ENCODE measurements at regions not wholly inside any gene's neighbourhood (a gene's known extent, or its start where the extent isn't known, plus 50 kb on each side); places are given as distances from the start of the nearest gene placed in this dataset.

DNA sequence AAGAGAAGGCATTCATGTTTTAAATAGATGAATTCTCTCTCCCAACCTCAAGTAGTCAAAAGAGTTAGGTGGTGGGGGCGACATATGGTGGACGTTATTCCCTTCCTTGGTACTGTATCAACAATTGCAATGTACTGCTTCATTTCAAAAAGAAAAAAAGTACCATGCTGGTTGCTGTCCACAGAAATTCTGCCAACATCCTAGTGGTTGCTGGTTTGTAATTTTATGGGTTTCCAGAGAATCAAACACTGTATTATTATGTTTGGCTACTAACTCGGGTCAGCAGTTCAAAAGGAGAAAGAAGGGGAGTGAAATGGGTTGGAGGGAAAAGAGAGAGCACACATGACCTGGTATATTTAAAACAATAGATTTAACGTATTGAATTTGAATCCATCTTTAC is 61.1 kb upstream of the KCNJ16 start:
- TF ChIP-seq, protein P1, sequence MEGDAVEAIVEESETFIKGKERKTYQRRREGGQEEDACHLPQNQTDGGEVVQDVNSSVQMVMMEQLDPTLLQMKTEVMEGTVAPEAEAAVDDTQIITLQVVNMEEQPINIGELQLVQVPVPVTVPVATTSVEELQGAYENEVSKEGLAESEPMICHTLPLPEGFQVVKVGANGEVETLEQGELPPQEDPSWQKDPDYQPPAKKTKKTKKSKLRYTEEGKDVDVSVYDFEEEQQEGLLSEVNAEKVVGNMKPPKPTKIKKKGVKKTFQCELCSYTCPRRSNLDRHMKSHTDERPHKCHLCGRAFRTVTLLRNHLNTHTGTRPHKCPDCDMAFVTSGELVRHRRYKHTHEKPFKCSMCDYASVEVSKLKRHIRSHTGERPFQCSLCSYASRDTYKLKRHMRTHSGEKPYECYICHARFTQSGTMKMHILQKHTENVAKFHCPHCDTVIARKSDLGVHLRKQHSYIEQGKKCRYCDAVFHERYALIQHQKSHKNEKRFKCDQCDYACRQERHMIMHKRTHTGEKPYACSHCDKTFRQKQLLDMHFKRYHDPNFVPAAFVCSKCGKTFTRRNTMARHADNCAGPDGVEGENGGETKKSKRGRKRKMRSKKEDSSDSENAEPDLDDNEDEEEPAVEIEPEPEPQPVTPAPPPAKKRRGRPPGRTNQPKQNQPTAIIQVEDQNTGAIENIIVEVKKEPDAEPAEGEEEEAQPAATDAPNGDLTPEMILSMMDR (IDR thresholded peaks at IDR 0.05; ENCODE audit: insufficient read depth, low read depth, low read length) = no peak
- TF ChIP-seq EZH2 (IDR thresholded peaks at IDR 0.05; ENCODE audit: insufficient read depth, low read length) = no peak

All from astrocyte (in vitro differentiated cells and primary cell).